ENCODE measurements at regions not wholly inside any gene's neighbourhood (a gene's known extent, or its start where the extent isn't known, plus 50 kb on each side); places are given as distances from the start of the nearest gene placed in this dataset.

DNA sequence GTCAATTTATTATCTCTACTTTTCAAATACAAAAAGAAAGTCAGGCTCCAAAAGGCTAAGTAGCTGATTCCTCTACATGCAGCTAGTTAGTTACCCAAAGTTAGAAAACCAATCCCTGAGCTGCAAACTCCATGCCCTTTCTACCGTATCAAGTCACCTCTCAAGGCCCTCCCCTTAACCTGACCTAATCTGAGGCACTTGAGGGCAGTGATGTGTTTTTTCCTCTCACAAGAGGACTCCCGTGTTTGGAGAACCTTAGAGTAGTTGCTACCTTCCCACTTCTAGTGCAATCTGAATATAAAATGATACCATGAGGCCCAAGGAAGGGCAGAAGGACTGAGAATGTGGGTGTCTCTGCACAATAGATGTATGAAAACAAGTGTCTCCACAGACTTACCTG, 907.9 kb upstream of the CELF4 start:
- DNase-seq (ENCODE audit: low read depth) = no peak

DNA sequence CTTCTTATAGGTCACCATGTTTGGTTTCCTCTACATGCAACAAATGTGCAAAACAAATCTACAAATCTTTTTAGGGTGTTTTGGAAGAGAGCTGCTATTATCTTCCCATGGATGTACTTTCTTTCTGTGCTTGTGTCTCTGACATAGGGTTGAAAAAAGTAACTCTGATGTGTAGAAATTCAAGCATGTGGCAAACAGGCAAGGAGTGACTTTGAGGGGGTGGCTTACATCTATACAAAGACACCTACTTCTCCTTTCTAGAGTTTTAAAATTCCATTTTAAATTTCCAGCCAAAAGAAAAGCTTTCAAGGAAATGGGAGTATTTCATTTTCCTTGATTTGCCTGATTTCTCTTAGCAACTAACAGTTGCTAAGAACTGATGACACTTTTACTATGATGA, 904.8 kb upstream of the CELF4 start:
- no peak for DNase-seq (ENCODE audit: low read depth)

DNA sequence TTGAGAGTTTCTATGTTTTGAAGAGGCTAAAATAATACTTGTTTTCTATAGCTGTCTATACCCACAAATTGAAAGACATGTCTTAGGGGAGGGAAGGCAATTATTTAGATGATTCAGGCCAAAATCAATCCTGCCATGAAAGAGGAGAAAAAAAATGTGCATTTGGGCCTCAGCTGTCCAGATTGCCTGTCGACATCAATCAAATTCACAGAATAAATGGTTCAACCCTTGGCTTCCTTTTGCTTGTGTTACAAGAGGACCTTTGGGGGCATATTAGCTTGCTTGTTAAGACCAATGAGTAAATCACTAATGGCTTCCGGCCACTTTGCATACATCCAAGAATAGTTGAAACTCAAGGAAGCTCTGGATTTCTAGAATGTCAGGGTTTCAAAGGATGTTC, 900.8 kb upstream of the CELF4 start:
- DNase-seq (ENCODE audit: low read depth) = no peak

DNA sequence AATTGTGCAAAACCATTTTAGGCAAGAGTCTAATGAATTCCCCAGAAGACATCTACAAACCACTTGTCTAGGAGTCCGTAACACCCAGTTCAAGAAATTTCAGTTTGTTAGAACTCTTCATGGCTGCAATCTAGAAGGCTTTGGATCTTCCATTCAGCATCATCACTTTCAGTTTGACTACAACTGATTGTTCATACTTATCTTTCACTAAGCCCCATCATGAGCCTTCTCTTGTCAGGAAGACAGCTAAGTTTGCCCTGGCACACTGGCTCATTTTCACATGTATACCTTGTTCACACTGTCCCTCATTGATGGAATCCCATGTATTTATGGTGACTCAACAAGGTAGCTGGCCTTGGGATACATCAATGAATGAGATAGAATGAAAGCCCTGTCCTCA, 898.4 kb upstream of the CELF4 start:
- no peak for DNase-seq (ENCODE audit: low read depth)

- no peak for DNase-seq (ENCODE audit: low read depth)
Observed at GRCh38 chr18:38460657-38461056, 895.1 kb upstream of the CELF4 start.

- no peak for DNase-seq (ENCODE audit: low read depth)
Observed at GRCh38 chr18:38459131-38459994, 893.8 kb upstream of the CELF4 start.

- DNase-seq (ENCODE audit: low read depth) = no peak
Observed at GRCh38 chr18:38458698-38459097, 893.1 kb upstream of the CELF4 start.

GRCh38 chr18:38456253-38456652, 890.7 kb upstream of the CELF4 start:
- DNase-seq (ENCODE audit: low read depth) = no peak

DNA sequence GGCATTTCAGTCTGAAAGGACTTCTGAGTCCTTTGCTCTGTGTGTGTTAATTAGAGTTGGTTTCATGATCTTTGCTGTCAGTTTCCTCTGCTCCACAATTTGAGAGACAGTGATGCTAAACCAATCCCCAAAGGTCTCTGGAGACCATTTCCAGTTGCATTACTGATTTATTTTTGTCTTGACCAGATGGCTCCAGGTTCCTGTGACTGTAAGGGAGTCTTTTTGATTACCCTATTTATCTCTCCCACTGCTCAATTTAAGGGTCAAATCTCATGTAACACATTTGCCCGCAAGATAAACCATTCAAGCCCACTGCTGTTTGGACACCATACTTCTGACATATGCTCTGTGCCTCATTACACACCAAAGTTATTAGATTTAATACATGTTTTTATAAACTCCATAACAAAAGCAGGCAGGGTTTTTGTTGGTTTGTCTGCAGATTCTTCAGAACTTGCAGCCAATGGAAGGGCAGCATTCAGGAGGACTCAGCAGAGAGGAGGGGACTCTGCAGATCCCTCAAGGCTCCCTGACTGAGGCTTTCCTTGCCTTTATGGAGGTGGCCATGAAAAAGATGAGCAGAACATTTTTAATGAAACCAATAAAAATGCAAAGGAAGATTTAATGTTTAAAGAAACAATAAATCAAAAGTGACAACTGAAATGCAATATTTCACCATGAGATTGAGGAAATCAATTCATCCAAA, 889.3 kb upstream of the CELF4 start:
- DNase-seq (ENCODE audit: low read depth) = no peak

GRCh38 chr18:38453880-38454279, 888.3 kb upstream of the CELF4 start:
- DNase-seq (ENCODE audit: low read depth) = no peak

GRCh38 chr18:38450876-38451275, 885.3 kb upstream of the CELF4 start:
- DNase-seq (ENCODE audit: low read depth) = no peak

DNA sequence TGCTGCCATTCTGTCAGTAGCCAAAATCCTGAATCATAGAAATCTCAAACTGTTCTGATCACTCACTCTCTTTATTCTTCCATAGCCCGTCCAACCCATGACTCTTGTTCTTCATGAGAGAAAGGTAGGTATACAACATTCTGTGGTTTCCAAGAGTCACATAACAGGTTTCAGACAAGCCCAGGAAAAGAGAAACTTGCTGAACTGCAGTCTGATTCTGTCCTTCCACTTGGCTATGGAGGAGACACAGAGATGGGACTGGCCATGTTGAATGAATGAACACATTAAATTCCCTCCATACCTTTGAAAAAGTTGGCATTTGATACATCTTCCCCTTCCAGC, 880.2 kb upstream of the CELF4 start:
- DNase-seq (ENCODE audit: low read depth) = no peak

GRCh38 chr18:38444971-38445803, 879.6 kb upstream of the CELF4 start:
- no peak for DNase-seq (ENCODE audit: low read depth)

DNA sequence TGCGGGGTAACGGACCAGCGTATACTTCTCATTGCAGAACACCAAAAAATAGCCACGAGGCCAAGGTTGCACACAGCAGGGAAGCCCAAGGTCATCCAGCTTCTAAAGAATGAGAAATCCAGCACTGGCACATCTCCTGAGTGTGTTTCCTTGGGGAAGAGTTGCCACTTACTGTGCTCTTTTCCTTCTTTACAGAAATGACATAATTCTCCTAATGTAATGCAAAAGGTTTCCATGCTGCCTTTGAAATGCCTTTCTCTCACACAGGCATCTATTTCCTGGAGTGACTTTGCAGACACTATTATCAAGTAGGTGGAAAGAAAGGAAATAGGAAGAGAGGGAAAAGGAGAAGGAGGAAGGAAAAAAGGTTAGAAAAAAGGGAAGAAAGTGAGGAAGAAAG, 862.1 kb upstream of the CELF4 start:
- no peak for DNase-seq (ENCODE audit: low read depth)

GRCh38 chr18:38427234-38427633, 861.6 kb upstream of the CELF4 start:
- DNase-seq (ENCODE audit: low read depth) = no peak

GRCh38 chr18:38421872-38422615, 856.4 kb upstream of the CELF4 start:
- DNase-seq (ENCODE audit: low read depth) = no peak

DNA sequence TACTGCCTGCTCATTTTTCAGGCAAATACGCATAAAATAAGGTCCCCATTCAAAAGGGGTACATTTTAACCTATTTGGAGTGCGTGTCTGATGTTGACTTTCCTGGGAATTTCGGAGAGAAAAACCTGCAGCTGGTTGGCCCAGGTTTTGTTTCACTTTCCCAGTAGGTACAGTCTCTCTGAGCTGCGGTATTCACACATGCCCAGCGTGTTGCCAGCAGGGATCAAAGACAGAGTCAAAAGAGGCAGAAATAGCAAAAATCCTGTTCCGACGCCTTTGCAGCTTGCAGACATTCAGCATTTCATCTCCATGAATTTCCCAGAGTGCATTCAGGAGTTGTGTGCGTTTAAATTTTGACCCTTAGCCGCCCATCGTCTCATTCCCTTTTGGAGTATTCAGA, 855.4 kb upstream of the CELF4 start:
- DNase-seq (ENCODE audit: low read depth) = no peak

DNA sequence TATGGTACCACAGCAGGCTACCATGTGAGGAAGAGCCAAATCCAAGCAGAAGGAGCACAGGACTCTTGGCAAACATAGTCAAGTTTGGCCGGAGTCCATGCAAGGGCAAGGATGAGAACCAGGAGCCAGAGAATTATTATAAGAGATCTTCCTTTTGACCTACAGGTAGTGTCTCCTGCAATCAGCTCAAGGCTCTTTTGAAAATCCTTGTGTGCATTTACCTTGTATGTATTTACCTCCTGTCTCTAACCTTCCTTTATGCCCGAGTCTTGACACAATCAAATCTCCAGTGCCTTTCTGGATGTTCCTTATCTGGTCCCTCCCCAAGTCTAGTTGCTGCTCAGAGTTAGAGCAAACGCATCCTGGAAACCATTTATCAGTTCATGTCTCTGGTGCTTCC, 855.0 kb upstream of the CELF4 start:
- no peak for DNase-seq (ENCODE audit: low read depth)

DNA sequence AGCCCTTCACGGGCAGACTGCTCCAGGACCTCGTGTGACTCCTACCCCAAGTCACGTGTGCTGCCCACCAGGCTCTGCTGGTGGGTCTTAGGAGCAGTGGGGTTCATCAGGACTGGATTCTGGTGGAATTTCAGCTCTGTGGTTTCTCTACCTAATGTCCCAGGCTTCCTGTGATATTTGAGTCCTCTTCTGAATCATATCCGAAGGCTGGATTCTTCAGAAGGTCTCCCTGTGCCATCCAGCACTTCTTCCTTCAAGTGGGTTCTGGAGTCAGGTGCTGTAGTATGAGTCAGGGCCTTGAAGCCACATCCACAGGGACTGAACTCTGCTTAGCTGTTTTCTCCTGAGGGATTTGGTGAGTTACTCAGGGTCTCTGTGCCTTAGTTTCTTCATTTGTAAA, 850.2 kb upstream of the CELF4 start:
- no peak for DNase-seq (ENCODE audit: low read depth)

GRCh38 chr18:38413193-38413592, 847.6 kb upstream of the CELF4 start:
- no peak for DNase-seq (ENCODE audit: low read depth)

DNA sequence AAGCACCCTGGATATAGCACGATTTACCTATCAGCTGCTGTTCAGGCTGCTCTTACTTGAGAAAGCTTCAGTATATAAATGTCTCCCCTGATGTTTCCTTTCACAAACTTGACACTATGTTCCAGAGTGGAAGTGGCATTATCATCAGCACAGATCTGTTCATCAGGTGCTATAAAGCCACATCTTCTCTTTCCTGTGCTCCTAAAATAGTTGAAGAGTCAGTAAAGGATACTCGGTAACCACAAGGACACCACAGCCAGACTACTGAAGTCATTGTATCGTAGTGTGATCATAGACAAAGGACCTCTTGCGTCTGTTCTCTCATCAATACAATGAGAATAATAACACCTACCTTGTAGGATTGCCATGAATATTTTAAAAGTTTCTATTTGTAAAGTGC, 841.0 kb upstream of the CELF4 start:
- no peak for DNase-seq (ENCODE audit: low read depth)

DNA sequence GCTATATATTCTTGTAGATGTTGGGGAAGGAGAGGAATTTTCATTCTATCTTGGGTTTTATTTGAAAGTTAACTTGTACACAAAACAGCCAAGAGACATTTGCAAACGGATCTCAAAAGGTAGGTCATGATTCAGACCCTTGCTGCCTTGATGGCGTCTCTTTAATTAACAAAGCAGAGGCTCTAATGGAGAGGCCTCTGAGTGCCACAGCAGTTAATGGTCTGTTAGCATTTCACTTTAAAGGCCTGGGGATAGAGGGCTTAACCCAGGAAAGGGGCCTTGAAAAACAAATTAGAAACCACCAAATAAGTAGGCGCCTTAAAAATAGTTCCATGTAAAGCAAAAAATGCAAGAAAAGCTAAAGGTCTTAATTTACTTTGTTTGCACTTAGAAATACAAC, 836.9 kb upstream of the CELF4 start:
- no peak for DNase-seq (ENCODE audit: low read depth)

Measured in T-helper 22 cell (primary cell).